B cell (primary cell): ENCODE measurements at regions not wholly inside any gene's neighbourhood (a gene's known extent, or its start where the extent isn't known, plus 50 kb on each side); places are given as distances from the start of the nearest gene placed in this dataset.

Source experiments
- ATAC-seq: fragments of 200-7000 bp; cut with Tn5 transposase; one replicate; pipeline ENCODE4 v1.10.0; 2021; ENCODE audit warnings: low read depth, mild to moderate bottlenecking, moderate number of reproducible peaks, moderate library complexity
- CTCF ChIA-PET: fragments of 350-600 bp; sonication (Branson Sonifier 250); formaldehyde crosslinking; loops from one replicate; lab custom pipeline; 2021; ENCODE audit warnings: antibody characterized with exemption, inconsistent platforms; lab: Charles Lee
- POLR2A ChIA-PET: fragments of 350-600 bp; sonication (Branson Sonifier 250); formaldehyde crosslinking; loops from one replicate; lab custom pipeline; 2021; ENCODE audit warnings: antibody characterized with exemption; lab: Charles Lee
- DNase-seq: peaks from one replicate; pipeline ENCODE4 v3.0.0; 2013
- H2AFZ ChIP-seq: 2 replicates; pipeline ENCODE4 v1.6.1; 2012; ENCODE audit warnings: mild to moderate bottlenecking, low read depth, low read length; ENCODE audit not compliant: insufficient read depth, poor library complexity, severe bottlenecking
- H3K27ac ChIP-seq, 2 donors: 1 replicate in 1 of 2; 2 replicates in 1 of 2; pipeline ENCODE4 v1.5.1; 2012 to 2013; ENCODE audit warnings: low read length in 2 of 2, mild to moderate bottlenecking in 2 of 2, moderate library complexity in 1 of 2
- H3K27me3 ChIP-seq, 4 experiments: fragments of 200-600 bp in 1 of 4; sonication (generic) in 1 of 4; replicated peaks in 1 of 4; 1 replicate in 2 of 4; 2 replicates in 2 of 4; pipeline versions ENCODE4 v1.6.1 to v1.7.0; 2013 to 2016; ENCODE audit warnings: low read length in 3 of 4, mild to moderate bottlenecking in 2 of 4, mixed read lengths in 1 of 4, moderate library complexity in 1 of 4; ENCODE audit not compliant: insufficient read depth in 4 of 4, control insufficient read depth in 3 of 4; ENCODE audit errors: control extremely low read depth in 1 of 4
- H3K36me3 ChIP-seq, 2 experiments: replicated peaks in 1 of 2; 1 replicate in 1 of 2; 2 replicates in 1 of 2; pipeline versions ENCODE4 v1.6.1 to v1.7.1; 2013; ENCODE audit warnings: low read length in 1 of 2; ENCODE audit not compliant: insufficient read depth in 2 of 2, control insufficient read depth in 1 of 2; ENCODE audit errors: control extremely low read depth in 1 of 2, extremely low read depth in 1 of 2
- H3K4me1 ChIP-seq, 2 donors: fragments of 200-600 bp in 1 of 2; sonication (generic) in 1 of 2; 1 replicate in 1 of 2; 2 replicates in 1 of 2; pipeline versions ENCODE4 v1.5.1 to v1.6.1; 2013 to 2017; ENCODE audit warnings: low read length in 2 of 2; ENCODE audit not compliant: control insufficient read depth in 2 of 2, insufficient read depth in 2 of 2
- H3K4me2 ChIP-seq: replicated peaks from 2 replicates; pipeline ENCODE3; 2012; ENCODE audit warnings: mild to moderate bottlenecking, low read depth, low read length; ENCODE audit not compliant: poor library complexity, severe bottlenecking
- H3K4me3 ChIP-seq, 5 experiments: fragments of 200-600 bp in 1 of 5; sonication (generic) in 1 of 5; 1 replicate in 3 of 5; 2 replicates in 2 of 5; pipeline versions ENCODE4 v1.5.1 to v1.7.0; 2011 to 2016; ENCODE audit warnings: low read length in 4 of 5, mild to moderate bottlenecking in 4 of 5, low read depth in 2 of 5, control low read depth in 1 of 5, moderate library complexity in 1 of 5; ENCODE audit not compliant: insufficient read depth in 1 of 5; ENCODE audit errors: control extremely low read depth in 1 of 5, extremely low read depth in 1 of 5
- H3K79me2 ChIP-seq: fragments of 200-600 bp; sonication (generic); one replicate; pipeline ENCODE4 v1.6.0; 2016; ENCODE audit warnings: low read length; ENCODE audit not compliant: control insufficient read depth, insufficient read depth
- H3K9ac ChIP-seq: fragments of 200-600 bp; sonication (generic); 2 replicates; pipeline ENCODE4 v1.6.1; 2017; ENCODE audit warnings: mild to moderate bottlenecking, low read length, moderate library complexity
- H3K9me3 ChIP-seq, 3 donors: one replicate each; pipeline versions ENCODE4 v1.6.1 to v1.7.1; 2013; ENCODE audit warnings: low read length in 2 of 3; ENCODE audit not compliant: control insufficient read depth in 2 of 3, insufficient read depth in 1 of 3; ENCODE audit errors: control extremely low read depth in 1 of 3
- H4K20me1 ChIP-seq: 2 replicates; pipeline ENCODE4 v1.6.0; 2012; ENCODE audit warnings: mild to moderate bottlenecking, low read length; ENCODE audit not compliant: insufficient read depth, control insufficient read depth, poor library complexity, severe bottlenecking
- H3K27ac Mint-ChIP-seq: one replicate; pipeline ENCODE4 v1.8.0; 2021; ENCODE audit warnings: mixed read lengths
- H3K27me3 Mint-ChIP-seq: one replicate; pipeline ENCODE4 v1.8.0; 2021; ENCODE audit warnings: mixed read lengths
- H3K4me1 Mint-ChIP-seq: one replicate; pipeline ENCODE4 v1.8.0; 2021; ENCODE audit warnings: mixed read lengths
- H3K4me3 Mint-ChIP-seq: one replicate; pipeline ENCODE4 v1.8.0; 2021; ENCODE audit warnings: mixed read lengths
- H3K9me3 Mint-ChIP-seq: one replicate; pipeline ENCODE4 v1.8.0; 2022; ENCODE audit warnings: mixed read lengths; ENCODE audit not compliant: insufficient read depth
- EZH2 ChIP-seq: IDR thresholded peaks from 2 replicates; pipeline ENCODE4 v1.6.1; 2012; ENCODE audit warnings: borderline replicate concordance, low read depth, mild to moderate bottlenecking, moderate library complexity, low read length; ENCODE audit not compliant: insufficient read depth, poor library complexity, severe bottlenecking
- WGBS: methylation state at CpG from one replicate; pipeline ENCODE4 v1.1.5; 2013; ENCODE audit warnings: missing lambda C conversion rate; ENCODE audit not compliant: insufficient coverage; 5-methylcytosine and 5-hydroxymethylcytosine counted together
- intact Hi-C: fragments of 100-400 bp; cut with micrococcal nuclease; formaldehyde crosslinking; loops from one replicate; pipeline ENCODE4 v1.10.0; 2022
- TF ChIP-seq, protein P1 (sequence below): fragments of 200-600 bp; IDR thresholded peaks from one replicate; pipeline ENCODE4 v1.8.0; 2022; ENCODE audit warnings: antibody characterized with exemption, mild to moderate bottlenecking

DNA sequence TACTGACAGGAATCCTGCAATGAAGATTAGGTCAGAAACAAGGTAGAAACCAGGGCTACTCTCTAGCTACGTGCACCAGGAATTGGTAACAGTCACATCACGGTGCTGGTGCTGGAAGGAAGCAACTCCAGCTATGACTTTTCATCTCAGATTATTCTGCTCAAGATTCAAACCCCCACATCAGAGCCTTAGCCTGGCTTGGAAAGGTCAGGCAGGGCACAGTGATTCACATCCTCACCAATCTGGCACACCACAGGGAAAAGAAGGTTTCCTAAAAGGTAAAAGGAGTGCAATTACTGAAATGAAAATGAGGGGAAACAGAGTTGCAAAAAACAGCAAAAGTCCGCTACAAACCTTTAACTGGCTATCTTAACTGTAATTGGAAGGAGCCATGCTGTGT is 240.2 kb upstream of the NPSR1 start:
- Histone ChIP-seq H3K4me3 (no peak overlapping the region), H3K27me3 (no peaks in the 10 kb centered on the region), H3K79me2 (no peaks in the 10 kb centered on the region), H3K9me3 (no peaks in the 10 kb centered on the region), H3K4me2 (no peak overlapping the region), H3K27ac (no peak overlapping the region), H2AFZ (no peak overlapping the region), H3K4me1 (no peaks in the 10 kb centered on the region), H4K20me1 (no peaks in the 10 kb centered on the region), H3K36me3 (no peaks in the 10 kb centered on the region), H3K9ac (no peak overlapping the region)
- Mint-ChIP-seq H3K4me3 (no peak overlapping the region), H3K4me1 (no peaks in the 10 kb centered on the region), H3K9me3 (no peaks in the 10 kb centered on the region), H3K27me3 (no peaks in the 10 kb centered on the region), H3K27ac (no peak overlapping the region)
- WGBS, result 48% methylated on average over 3 of the region's 3 CpGs
- ATAC-seq, result no peak
- ChIA-PET CTCF (interaction anchor here (0.7 kb wide), 1 partner anchor 205 kb away, joined by 5 read pairs; no protein-coding TSS in a partner anchor), POLR2A (no interaction called here)
- DNase-seq, result no peak
- intact Hi-C loops, result no loop called here
- TF ChIP-seq, protein P1, sequence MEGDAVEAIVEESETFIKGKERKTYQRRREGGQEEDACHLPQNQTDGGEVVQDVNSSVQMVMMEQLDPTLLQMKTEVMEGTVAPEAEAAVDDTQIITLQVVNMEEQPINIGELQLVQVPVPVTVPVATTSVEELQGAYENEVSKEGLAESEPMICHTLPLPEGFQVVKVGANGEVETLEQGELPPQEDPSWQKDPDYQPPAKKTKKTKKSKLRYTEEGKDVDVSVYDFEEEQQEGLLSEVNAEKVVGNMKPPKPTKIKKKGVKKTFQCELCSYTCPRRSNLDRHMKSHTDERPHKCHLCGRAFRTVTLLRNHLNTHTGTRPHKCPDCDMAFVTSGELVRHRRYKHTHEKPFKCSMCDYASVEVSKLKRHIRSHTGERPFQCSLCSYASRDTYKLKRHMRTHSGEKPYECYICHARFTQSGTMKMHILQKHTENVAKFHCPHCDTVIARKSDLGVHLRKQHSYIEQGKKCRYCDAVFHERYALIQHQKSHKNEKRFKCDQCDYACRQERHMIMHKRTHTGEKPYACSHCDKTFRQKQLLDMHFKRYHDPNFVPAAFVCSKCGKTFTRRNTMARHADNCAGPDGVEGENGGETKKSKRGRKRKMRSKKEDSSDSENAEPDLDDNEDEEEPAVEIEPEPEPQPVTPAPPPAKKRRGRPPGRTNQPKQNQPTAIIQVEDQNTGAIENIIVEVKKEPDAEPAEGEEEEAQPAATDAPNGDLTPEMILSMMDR, result no peak
- TF ChIP-seq EZH2, result no peak

DNA sequence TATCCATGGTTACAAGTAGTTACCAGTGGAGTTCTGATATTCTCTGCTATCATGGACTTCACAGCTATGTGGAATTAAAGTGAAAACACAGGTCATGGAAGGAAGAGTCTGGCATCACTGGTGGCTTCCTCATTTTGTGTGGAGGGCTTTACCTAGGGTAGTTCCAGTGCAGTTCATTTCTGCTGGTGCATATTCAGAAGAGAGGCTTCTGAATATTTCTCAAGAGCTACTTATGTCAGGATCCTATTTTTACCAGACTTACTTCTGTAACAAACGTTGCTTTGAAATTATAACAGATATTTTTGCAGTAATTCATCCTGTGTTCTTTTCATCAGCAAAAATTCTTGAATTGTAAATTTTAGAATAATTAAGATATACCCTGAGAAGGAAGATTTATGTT is 236.5 kb upstream of the NPSR1 start:
- no peaks in the 10 kb centered on the region for H3K9me3 ChIP-seq
- H2AFZ ChIP-seq, result no peak overlapping the region
- no peaks in the 10 kb centered on the region for H3K27me3 ChIP-seq
- H3K4me1 ChIP-seq, result no peaks in the 10 kb centered on the region
- no peak for DNase-seq
- no peaks in the 10 kb centered on the region for H3K27me3 Mint-ChIP-seq
- H3K9me3 Mint-ChIP-seq, result no peaks in the 10 kb centered on the region
- H3K27ac Mint-ChIP-seq, result no peak overlapping the region
- H3K9ac ChIP-seq, result no peak overlapping the region
- no peak overlapping the region for H3K4me2 ChIP-seq
- CTCF ChIA-PET, result no interaction called here
- intact Hi-C loops, result no loop called here
- H3K4me3 ChIP-seq, result no peak overlapping the region
- no CpG with 5 or more reads among the region's 1 CpG for WGBS
- no peaks in the 10 kb centered on the region for H4K20me1 ChIP-seq
- POLR2A ChIA-PET, result no interaction called here
- H3K79me2 ChIP-seq, result no peaks in the 10 kb centered on the region
- no peaks in the 10 kb centered on the region for H3K36me3 ChIP-seq
- no peak for ATAC-seq
- TF ChIP-seq EZH2, result no peak
- TF ChIP-seq, protein P1, result no peak
- no peaks in the 10 kb centered on the region for H3K4me1 Mint-ChIP-seq
- no peak overlapping the region for H3K27ac ChIP-seq
- H3K4me3 Mint-ChIP-seq, result no peak overlapping the region
